ENCODE measurements at regions not wholly inside any gene's neighbourhood (a gene's known extent, or its start where the extent isn't known, plus 50 kb on each side); places are given as distances from the start of the nearest gene placed in this dataset.

DNA sequence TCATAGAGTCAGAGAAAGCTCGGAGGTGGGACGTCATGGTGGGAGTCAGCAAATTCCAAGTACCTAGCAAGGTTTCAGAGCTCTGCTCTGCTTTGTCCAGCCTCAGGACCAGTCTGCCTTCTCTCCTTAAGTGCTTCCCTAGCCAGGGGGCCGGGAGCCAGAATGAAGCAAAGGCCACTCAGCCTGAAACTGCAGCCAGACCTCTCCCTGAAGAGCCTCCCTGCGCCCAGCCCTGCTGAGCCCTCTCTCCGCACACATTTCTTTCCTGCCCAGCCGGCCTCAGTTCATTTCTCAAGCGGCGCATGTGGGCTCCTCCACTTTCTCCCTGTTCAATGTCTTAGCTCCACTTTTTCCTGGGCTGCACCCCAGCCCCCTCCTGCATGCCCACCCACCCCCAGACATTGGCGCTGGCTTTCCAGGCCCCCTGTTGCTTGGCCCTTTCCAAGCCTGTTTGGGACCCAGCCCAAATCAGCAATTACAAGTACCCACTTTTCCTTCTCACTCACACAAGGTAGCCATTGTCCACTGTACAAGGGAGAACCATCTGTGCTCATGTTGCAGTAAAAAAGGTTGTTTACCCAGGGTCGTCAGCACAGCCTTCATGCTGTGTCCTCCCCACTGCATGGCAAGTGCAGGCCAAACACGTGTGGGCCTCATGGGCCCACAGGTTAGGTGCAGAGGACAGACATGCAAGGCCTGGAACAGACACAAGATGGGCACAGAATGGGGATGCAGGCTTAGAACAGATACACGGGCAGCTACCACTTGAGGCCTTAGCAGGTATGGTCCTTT, 147.1 kb downstream of the MRPL14 start:
- DNase-seq = no peak

- DNase-seq = no peak
Observed at GRCh38 chr6:43979525-43979924, 147.7 kb downstream of the MRPL14 start.

DNA sequence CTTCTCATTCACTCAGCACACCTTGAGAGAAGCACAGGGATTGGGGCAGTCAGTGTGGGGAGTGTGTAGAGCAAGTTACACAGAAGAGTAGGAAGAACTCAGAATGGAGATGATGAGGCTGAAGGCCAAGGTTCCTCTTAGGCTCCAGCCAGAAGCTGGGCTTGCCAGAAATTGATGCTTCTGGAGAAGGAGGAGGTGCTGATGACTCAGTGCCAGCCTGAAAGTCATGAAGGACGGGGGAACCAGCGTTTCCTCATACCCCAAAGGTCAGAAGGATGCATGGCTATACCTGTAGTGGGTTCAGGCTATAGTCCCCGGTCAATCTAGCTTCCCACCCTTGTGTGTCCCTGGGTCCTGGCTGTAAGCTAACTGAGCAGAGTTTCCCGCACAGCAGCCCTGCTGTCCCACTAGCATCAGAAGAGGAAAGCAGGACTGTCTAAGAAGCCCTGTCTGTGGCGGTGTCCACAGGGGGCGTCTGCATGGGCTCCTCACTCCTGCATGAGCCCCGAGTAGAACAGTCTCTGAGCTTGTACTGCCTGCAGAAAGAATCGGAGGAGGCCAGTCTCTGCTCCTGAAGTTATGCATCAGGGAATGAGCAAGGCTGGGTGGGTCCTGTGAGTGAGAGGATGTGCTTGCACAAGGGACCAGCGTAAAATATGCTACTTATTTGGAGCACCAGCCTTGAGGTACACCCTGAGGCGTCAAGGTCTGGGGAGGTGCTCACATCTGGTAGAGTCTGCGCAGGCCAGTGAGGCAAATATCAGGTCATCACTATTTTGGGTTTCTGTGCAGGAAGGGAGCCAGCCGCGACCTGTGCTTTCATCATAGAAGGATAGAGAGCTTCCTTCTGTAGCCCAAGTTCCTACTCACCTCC, 148.5 kb downstream of the MRPL14 start:
- DNase-seq = peak; percentile 65

GRCh38 chr6:43977404-43978111, 149.7 kb downstream of the MRPL14 start:
- peak; percentile 99 for DNase-seq

- DNase-seq = no peak
Observed at GRCh38 chr6:43976706-43977403, 150.4 kb downstream of the MRPL14 start.

DNA sequence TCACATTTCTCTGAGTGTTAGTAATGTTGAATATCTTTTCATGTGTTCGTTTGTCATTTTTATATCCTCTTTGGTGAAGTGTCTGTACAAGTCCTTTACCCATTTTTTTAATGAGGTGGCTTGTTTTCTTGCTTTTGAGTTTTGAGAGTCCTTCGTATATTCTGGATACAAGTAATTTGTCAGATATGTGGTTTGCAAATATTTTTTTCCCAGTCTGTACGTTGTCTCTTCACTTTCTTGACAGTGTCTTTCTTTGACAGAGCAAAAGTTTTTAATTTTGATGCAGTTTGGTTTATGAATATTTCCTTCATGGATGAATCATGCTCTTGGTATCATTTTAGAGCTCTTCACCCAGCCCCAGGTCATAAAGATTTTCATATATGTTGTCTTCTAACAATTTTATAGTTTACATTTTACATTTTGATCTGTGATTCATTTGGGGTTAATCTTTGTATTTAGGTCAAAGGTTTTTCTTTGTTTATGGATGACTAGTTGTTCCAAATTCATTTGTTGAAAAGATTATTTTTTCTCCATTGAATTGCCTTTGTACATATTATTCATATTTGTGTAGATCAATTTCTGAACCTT, 152.5 kb downstream of the MRPL14 start:
- no peak for DNase-seq

DNA sequence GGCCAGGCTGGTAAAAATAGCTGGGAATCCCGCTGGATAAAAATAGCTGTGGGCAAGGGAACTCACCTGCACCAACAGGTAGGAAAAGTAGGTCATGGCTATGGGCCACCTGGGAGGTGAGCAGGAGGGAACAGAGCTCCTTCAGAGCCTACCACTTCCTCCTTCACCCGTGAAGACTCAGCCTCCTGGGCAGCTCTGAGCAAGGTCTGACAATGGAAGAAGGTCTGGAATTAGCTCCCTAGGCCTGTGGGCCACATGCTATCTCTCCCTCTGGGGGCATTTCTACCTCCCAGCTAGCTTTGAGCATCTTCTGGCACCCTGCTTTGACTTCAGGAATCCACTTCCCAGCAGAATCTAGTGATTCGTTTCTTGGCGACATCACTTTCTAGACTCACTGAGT, 153.9 kb downstream of the MRPL14 start:
- DNase-seq = no peak

- DNase-seq = no peak
Observed at GRCh38 chr6:43972913-43973300, 154.3 kb downstream of the MRPL14 start.

DNA sequence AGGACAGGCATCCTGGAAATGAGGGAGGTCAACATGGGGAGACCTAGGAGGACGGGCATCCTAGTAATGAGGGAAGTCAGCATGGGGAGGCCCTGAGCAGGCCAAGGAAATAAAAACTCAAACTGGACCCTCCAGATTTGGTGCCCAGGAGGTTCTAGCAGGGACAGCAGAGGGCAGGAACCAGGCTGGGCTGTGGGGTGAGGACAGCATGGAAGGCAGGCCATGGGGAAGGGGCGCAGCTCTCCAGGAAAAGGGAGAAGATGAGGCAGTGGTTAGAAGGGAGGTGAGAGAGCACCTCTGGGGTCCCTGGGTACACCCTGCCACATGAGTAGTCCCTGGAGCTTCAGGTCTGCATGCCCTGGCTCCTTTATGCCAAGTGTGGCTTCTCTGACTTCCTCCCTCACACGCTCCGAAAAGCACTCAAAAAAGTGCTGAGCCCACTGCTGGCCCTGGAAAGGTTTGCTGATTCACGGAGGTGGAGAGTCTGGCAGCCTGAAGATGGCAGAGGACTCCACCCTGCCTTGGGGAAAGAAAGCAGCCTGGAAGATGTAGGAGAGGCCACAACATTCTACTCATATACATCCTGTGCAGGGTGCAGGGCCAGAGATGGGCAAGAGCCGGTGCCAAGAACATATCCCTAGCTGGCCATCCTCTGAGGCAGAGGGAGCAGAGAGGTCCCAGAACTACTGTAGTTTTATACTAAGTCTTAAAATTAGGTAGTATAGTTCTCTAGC, 154.9 kb downstream of the MRPL14 start:
- no peak for DNase-seq

DNA sequence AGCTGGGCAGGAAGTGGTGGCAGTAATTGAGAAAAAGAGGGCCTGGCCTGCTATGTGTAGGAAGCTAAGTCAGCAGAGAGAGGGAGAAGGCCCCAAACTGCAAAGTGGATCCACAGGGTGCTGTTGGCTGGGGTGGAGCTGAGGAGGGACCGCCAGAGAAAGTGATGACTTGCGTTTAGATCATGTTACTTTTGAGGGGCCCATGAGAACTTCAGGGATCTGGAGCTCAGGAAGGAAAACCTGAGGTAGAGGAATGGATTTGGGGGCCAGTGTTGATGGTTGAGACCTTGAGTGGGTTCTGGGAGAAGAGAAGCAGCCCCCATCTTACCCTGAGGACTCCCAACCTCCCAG, 155.5 kb downstream of the MRPL14 start:
- no peak for DNase-seq

DNA sequence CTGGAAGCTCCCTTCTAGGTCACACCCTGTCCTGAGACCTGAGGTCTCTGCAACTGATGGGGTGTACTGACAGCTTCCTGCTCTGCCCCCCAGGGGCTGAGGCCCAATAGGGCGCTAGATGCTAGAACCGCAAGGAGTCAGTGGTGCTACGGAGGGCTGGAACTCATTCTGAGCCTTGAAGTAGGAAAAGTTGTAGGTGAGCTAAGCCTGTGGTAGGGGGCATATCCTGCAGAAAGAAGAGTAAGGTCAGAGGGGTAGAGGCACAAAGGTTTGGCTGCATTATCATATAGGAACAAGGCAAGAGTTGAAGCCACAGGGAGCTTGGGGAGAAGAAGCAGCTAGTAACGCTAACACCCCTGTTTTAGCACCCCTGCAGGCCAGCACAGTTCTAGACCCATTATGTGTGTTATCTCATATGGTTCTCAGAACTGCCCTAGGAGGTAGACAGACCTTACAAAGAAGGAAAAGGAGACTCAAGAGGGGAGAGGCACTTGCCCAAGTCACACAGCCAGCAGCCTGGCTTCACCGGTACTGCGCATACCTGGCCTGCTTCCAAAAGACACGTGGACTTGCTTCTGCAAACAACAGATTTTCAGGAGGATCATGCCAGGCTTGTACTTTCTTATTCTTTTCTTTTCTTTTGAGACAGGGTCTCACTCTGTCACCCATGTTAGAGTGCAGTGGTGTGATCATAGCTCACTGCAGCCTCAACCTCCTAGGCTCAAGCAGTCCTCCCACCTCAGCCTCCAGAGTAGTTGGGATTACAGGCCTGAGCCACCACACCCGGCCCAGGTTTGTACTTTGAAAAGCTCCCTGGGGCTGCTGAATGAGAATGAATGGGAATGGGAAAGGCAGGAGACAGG, 156.1 kb downstream of the MRPL14 start:
- DNase-seq = no peak

DNA sequence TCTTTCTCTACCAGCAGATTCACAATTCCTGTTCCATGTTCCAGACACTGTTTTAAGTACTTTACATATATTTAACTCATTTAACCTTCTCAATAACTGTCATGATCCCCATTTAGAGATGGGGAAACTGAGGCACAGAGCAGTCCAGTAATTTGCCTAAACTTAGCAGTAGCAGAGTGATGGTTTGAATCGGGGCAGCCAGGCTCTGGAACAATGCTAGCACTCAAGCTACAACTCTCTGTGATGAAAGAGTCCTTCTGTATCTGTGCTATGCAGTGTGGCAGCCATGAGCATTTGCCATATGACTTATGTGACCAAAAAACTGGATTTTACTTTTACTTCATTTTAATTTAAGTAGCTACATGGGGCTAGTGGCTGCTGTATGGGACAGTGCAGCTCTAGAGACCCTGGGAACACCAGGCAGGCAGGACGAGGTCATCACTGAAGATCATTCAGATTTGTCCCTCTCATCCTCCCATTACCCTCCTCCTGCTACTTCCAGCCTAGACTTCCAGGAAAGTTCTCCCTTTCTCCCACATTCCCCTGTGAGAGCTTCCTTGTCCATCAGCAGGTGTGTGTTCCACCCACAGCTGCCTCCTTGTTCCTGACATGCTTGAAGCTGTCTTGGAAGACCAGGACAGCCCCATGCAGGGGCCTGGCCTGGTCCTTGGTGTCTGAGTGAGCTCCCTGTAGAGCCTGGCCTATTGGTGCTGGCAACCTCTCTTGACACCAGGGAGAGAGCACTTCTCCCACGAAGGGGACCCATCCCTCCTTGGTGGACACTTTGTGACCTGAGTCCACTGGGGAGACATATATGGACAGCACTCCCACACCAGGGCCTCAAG, 157.0 kb downstream of the MRPL14 start:
- DNase-seq = no peak

GRCh38 chr6:43969158-43969981, 157.9 kb downstream of the MRPL14 start:
- DNase-seq = no peak

GRCh38 chr6:43968110-43968965, 158.9 kb downstream of the MRPL14 start:
- no peak for DNase-seq

GRCh38 chr6:43967719-43968091, 159.5 kb downstream of the MRPL14 start:
- DNase-seq = no peak

DNA sequence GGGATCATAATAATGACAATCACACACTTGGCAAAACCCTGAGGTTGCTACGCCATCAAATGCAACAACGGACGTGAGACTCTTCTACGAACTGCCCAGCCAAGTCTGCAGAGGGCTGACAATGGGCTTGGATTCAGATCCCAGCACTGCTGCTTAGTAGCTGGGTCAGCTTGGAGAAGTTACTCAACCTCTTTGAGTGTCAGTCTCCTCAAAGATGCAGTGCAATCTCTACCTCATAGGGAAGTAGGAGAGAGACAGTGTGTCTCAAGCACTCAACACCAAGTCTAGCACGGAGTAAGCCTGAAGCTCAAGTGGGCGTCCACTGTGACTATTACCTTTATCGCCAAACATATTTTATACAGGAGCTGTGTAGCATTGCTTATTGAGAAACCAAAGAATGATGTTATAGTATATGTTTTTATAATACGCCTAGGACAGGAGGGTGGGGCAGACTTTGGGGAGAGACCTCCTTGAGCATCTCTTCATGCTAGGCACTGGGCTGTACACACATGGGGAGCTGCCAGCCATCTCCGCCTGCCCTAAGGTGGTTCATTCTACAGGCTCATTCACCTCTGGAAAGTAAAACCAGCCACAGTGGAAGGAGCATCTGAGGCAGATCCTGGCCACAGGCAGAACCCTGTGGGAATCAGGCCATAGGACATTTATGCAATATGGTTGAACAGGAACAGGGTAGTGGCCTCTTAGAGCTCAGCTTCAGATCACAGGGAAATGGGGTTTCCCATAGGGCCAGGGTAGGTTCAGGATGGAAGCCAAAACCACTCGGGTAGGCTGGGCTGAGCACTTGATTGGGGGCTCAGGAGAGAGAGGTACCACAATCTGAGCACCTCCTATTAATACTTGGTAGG, 160.2 kb downstream of the MRPL14 start:
- DNase-seq = peak; percentile 63

DNA sequence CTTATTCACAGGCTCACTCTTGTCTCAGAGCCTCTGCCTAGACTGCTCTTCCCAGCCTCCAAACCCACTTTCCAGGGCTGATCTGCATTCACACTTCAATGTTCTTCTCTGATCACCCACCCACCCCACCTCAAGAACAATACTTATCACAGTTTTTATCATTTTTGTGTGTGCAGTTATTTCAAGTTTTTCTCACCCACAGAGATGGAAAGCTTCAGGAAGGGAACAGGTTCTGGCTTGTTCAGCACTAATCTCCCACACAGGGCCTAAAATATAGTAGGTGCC, 160.9 kb downstream of the MRPL14 start:
- DNase-seq = no peak

Measured in MV-4-11 (cell line).